ENCODE measurements at regions not wholly inside any gene's neighbourhood (a gene's known extent, or its start where the extent isn't known, plus 50 kb on each side); places are given as distances from the start of the nearest gene placed in this dataset.

GRCh38 chr2:22403748-22404147 lies 981.2 kb upstream of the KLHL29 start:
- TF ChIP-seq CTCF (IDR thresholded peaks at IDR 0.05) (no peak), EZH2 (IDR thresholded peaks at IDR 0.05) (no peak), EZH2phosphoT487 (IDR thresholded peaks at IDR 0.05) (no peak)
